GM18519 (cell line): ENCODE measurements at regions not wholly inside any gene's neighbourhood (a gene's known extent, or its start where the extent isn't known, plus 50 kb on each side); places are given as distances from the start of the nearest gene placed in this dataset.
"Not testable (repeated sequence)": the region's sequence is repeated elsewhere in the genome, so short reads cannot be mapped to it uniquely, and the experiment has no call there.

Experiments
- ATAC-seq: cut with Tn5 transposase; IDR thresholded peaks from one replicate; pipeline ENCODE4 v1.9.1; 2021; ENCODE audit warnings: mild to moderate bottlenecking, moderate library complexity; ENCODE audit not compliant: unreplicated experiment, low FRiP score

- no peak for ATAC-seq
Observed at GRCh38 chr1:200290010-200290685, 119.7 kb downstream of the ZNF281 start.

GRCh38 chr1:200288226-200288625, 121.6 kb downstream of the ZNF281 start:
- ATAC-seq, result no peak

- not testable (repeated sequence) for ATAC-seq
Observed at GRCh38 chr1:200284236-200284635, 125.6 kb downstream of the ZNF281 start.

- no peak for ATAC-seq
Observed at GRCh38 chr1:200282497-200283122, 127.2 kb downstream of the ZNF281 start.

- no peak for ATAC-seq
Observed at GRCh38 chr1:200281201-200281835, 128.5 kb downstream of the ZNF281 start.

- ATAC-seq, result no peak
Observed at GRCh38 chr1:200279810-200280411, 129.9 kb downstream of the ZNF281 start.

GRCh38 chr1:200275816-200276453, 133.9 kb downstream of the ZNF281 start:
- no peak for ATAC-seq

- no peak for ATAC-seq
Observed at GRCh38 chr1:200275415-200275814, 134.4 kb downstream of the ZNF281 start.

GRCh38 chr1:200274116-200274515, 135.7 kb downstream of the ZNF281 start:
- no peak for ATAC-seq

GRCh38 chr1:200272481-200273068, 137.3 kb downstream of the ZNF281 start:
- no peak for ATAC-seq

- no peak for ATAC-seq
Observed at GRCh38 chr1:200269256-200269655, 140.6 kb downstream of the ZNF281 start.

GRCh38 chr1:200267937-200268336, 141.9 kb downstream of the ZNF281 start:
- no peak for ATAC-seq

- no peak for ATAC-seq
Observed at GRCh38 chr1:200267458-200267857, 142.4 kb downstream of the ZNF281 start.

GRCh38 chr1:200266871-200267270, 143.0 kb downstream of the ZNF281 start:
- ATAC-seq, result no peak

GRCh38 chr1:200265881-200266280, 144.0 kb downstream of the ZNF281 start:
- ATAC-seq, result no peak

GRCh38 chr1:200265104-200265503, 144.7 kb downstream of the ZNF281 start:
- ATAC-seq, result no peak

- no peak for ATAC-seq
Observed at GRCh38 chr1:200263203-200263602, 146.6 kb downstream of the ZNF281 start.

GRCh38 chr1:200262326-200262965, 147.4 kb downstream of the ZNF281 start:
- ATAC-seq, result peak; percentile 81

- no peak for ATAC-seq
Observed at GRCh38 chr1:200260597-200261335, 149.1 kb downstream of the ZNF281 start.
